ENCODE measurements at regions not wholly inside any gene's neighbourhood (a gene's known extent, or its start where the extent isn't known, plus 50 kb on each side); places are given as distances from the start of the nearest gene placed in this dataset.

DNA sequence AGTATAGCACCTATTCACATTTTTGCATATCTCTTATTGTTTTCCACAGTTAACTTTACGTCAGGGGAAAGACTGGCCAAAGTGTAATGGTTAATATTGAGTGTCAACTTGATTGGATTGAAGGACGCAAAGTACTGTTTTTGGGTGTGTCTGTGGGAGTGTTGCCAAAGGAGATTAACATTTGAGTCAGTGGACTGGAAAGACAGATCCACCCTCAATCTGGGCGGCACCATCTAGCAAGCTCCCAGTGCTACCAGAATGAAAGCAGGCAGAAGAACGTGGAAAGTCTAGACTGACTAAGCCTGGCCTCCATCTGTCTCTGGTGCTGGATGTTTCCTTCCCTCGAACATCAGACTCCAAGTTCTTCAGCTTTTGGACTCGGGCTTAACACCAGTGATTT is 1900.7 kb upstream of the RAG2 start:
- Mint-ChIP-seq H3K4me3 (no peak overlapping the region), H3K27me3 (ENCODE audit: low read depth) (no peaks in the 10 kb centered on the region), H3K27ac (no peak overlapping the region; a peak in 1 of 7 replicates), H3K4me1 (no peaks in the 10 kb centered on the region), H3K9me3 (peaks cover 0 to 3% of the 10 kb centered on the region in 2 experiments; a peak in 2 of 5 replicates), H3K36me3 (ENCODE audit: insufficient read depth in 1 of 3, low read depth in 3 of 3) (no peaks in the 10 kb centered on the region)
- Histone ChIP-seq H2BK12ac (ENCODE audit: insufficient read length, low read depth, low read length) (no peak overlapping the region), H3K9ac (ENCODE audit: extremely low read depth, insufficient read length, low read length) (no peak overlapping the region), H4K91ac (ENCODE audit: insufficient read length, low read depth, low read length) (no peak overlapping the region), H3K27ac (ENCODE audit: insufficient read length, low read depth, low read length) (no peak overlapping the region), H3K4me1 (ENCODE audit: insufficient read depth, low read length) (no peaks in the 10 kb centered on the region), H2AK5ac (ENCODE audit: insufficient read length, low read length) (no peak overlapping the region), H3K4me2 (ENCODE audit: insufficient read depth, insufficient read length, low read length) (no peak overlapping the region), H4K20me1 (ENCODE audit: control insufficient read depth, insufficient read depth, insufficient read length) (no peaks in the 10 kb centered on the region), H3K9me3 (ENCODE audit: control insufficient read depth, low read depth, low read length) (no peaks in the 10 kb centered on the region), H3K79me1 (ENCODE audit: insufficient read depth, low read depth, low read length, poor library complexity, severe bottlenecking) (no peaks in the 10 kb centered on the region), H3K27me3 (ENCODE audit: insufficient read depth, low read length) (no peaks in the 10 kb centered on the region), H2AFZ (ENCODE audit: low read length) (no peak overlapping the region), H2BK15ac (ENCODE audit: low read depth, low read length) (no peak overlapping the region), H3K23me2 (ENCODE audit: insufficient read length, low read depth, low read length, poor library complexity, severe bottlenecking) (no peaks in the 10 kb centered on the region), H3K23ac (ENCODE audit: insufficient read length, low read depth, low read length) (no peak overlapping the region), H2BK120ac (ENCODE audit: low read depth, low read length, poor library complexity, severe bottlenecking) (no peak overlapping the region), H4K8ac (replicated peaks; ENCODE audit: insufficient read length, low read depth, low read length) (no peak overlapping the region), H4K5ac (ENCODE audit: insufficient read length, low read depth, low read length) (no peak overlapping the region), H3K4ac (ENCODE audit: low read depth, low read length) (no peak overlapping the region), H3T11ph (ENCODE audit: low read length) (no peak overlapping the region), H3K18ac (ENCODE audit: insufficient read length, low read depth, low read length) (no peak overlapping the region), H3K56ac (ENCODE audit: insufficient read length, low read depth, low read length) (no peak overlapping the region), H3K14ac (ENCODE audit: insufficient read depth, low read length) (no peak overlapping the region), H2BK5ac (ENCODE audit: insufficient read length, low read length) (no peak overlapping the region), H2BK20ac (ENCODE audit: low read depth, low read length, poor library complexity, severe bottlenecking) (no peak overlapping the region), H3K79me2 (ENCODE audit: insufficient read depth, low read length) (no peaks in the 10 kb centered on the region)
- TF ChIP-seq, protein P1, sequence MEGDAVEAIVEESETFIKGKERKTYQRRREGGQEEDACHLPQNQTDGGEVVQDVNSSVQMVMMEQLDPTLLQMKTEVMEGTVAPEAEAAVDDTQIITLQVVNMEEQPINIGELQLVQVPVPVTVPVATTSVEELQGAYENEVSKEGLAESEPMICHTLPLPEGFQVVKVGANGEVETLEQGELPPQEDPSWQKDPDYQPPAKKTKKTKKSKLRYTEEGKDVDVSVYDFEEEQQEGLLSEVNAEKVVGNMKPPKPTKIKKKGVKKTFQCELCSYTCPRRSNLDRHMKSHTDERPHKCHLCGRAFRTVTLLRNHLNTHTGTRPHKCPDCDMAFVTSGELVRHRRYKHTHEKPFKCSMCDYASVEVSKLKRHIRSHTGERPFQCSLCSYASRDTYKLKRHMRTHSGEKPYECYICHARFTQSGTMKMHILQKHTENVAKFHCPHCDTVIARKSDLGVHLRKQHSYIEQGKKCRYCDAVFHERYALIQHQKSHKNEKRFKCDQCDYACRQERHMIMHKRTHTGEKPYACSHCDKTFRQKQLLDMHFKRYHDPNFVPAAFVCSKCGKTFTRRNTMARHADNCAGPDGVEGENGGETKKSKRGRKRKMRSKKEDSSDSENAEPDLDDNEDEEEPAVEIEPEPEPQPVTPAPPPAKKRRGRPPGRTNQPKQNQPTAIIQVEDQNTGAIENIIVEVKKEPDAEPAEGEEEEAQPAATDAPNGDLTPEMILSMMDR (conservative IDR thresholded peaks at IDR 0.05): no peak
- DNase-seq: no peak
- no CpG with 5 or more reads among the region's 6 CpGs for WGBS (ENCODE audit: extremely low coverage, insufficient read length, low lambda C conversion rate)
